Mesenchymal stem cell (in vitro differentiated cells and primary cell): ENCODE measurements at regions not wholly inside any gene's neighbourhood (a gene's known extent, or its start where the extent isn't known, plus 50 kb on each side); places are given as distances from the start of the nearest gene placed in this dataset.

Source experiments
- DNase-seq: peaks from one replicate; pipeline ENCODE4 v3.0.0-alpha.2; 2013
- H2AFZ ChIP-seq: one replicate; pipeline ENCODE4 v1.6.1; 2013; ENCODE audit warnings: low read depth, mild to moderate bottlenecking, control low read depth, inconsistent platforms, low read length, moderate library complexity
- H2AK5ac ChIP-seq: 2 replicates; pipeline ENCODE4 v1.6.1; 2013; ENCODE audit warnings: low read length, moderate library complexity, mild to moderate bottlenecking, inconsistent platforms; ENCODE audit not compliant: severe bottlenecking
- H2BK120ac ChIP-seq: one replicate; pipeline ENCODE4 v1.6.1; 2013; ENCODE audit warnings: low read depth, mild to moderate bottlenecking, inconsistent platforms, low read length, moderate library complexity
- H2BK12ac ChIP-seq, 2 experiments: one replicate each; pipeline ENCODE4 v1.6.1; 2013; ENCODE audit warnings: inconsistent platforms in 2 of 2, low read length in 2 of 2, mild to moderate bottlenecking in 2 of 2, moderate library complexity in 2 of 2, control low read depth in 1 of 2
- H2BK15ac ChIP-seq: one replicate; pipeline ENCODE4 v1.6.1; 2013; ENCODE audit warnings: mild to moderate bottlenecking, low read depth, inconsistent platforms; ENCODE audit not compliant: poor library complexity, severe bottlenecking
- H2BK5ac ChIP-seq: 2 replicates; pipeline ENCODE4 v1.6.1; 2013; ENCODE audit warnings: low read depth, mild to moderate bottlenecking, low read length, control low read depth, inconsistent platforms; ENCODE audit not compliant: poor library complexity, severe bottlenecking
- H3K14ac ChIP-seq, 2 experiments: one replicate each; pipeline ENCODE4 v1.6.1; 2013; ENCODE audit warnings: inconsistent platforms in 2 of 2, low read length in 2 of 2, control low read depth in 1 of 2, mild to moderate bottlenecking in 1 of 2, moderate library complexity in 1 of 2
- H3K18ac ChIP-seq, 2 experiments: one replicate each; pipeline ENCODE4 v1.6.1; 2013; ENCODE audit warnings: inconsistent platforms in 2 of 2, low read length in 2 of 2, control low read depth in 1 of 2, low read depth in 1 of 2, mild to moderate bottlenecking in 1 of 2
- H3K23ac ChIP-seq, 2 experiments: one replicate each; pipeline ENCODE4 v1.6.1; 2013; ENCODE audit warnings: inconsistent platforms in 2 of 2, low read length in 2 of 2, mild to moderate bottlenecking in 2 of 2, moderate library complexity in 2 of 2, control low read depth in 1 of 2
- H3K27ac ChIP-seq: 2 replicates; pipeline ENCODE4 v1.5.1; 2013; ENCODE audit warnings: mild to moderate bottlenecking, moderate library complexity, low read length, control low read depth, inconsistent platforms; ENCODE audit not compliant: poor library complexity, severe bottlenecking
- H3K27me3 ChIP-seq, 2 experiments: 2 replicates each; pipeline versions ENCODE4 v1.6.1 to v1.7.0; 2013; ENCODE audit warnings: low read length in 2 of 2, mild to moderate bottlenecking in 2 of 2, moderate library complexity in 2 of 2, control low read depth in 1 of 2, inconsistent platforms in 1 of 2; ENCODE audit not compliant: control insufficient read depth in 1 of 2, insufficient read depth in 1 of 2
- H3K36me3 ChIP-seq, 2 experiments: 2 replicates each; pipeline versions ENCODE4 v1.6.1 to v1.7.0; 2013; ENCODE audit warnings: low read length in 2 of 2, control low read depth in 1 of 2, inconsistent platforms in 1 of 2, low read depth in 1 of 2, mild to moderate bottlenecking in 1 of 2; ENCODE audit not compliant: insufficient read depth in 2 of 2, control insufficient read depth in 1 of 2
- H3K4ac ChIP-seq, 2 experiments: one replicate each; pipeline ENCODE4 v1.6.1; 2013; ENCODE audit warnings: inconsistent platforms in 2 of 2, low read length in 2 of 2, mild to moderate bottlenecking in 2 of 2, moderate library complexity in 2 of 2, control low read depth in 1 of 2, low read depth in 1 of 2
- H3K4me1 ChIP-seq: 2 replicates; pipeline ENCODE4 v1.6.1; 2013; ENCODE audit warnings: low read depth, low read length, control low read depth; ENCODE audit not compliant: control insufficient read depth, insufficient read depth
- H3K4me2 ChIP-seq: 2 replicates; pipeline ENCODE4 v1.6.1; 2013; ENCODE audit warnings: low read length, mild to moderate bottlenecking, inconsistent platforms; ENCODE audit not compliant: poor library complexity, severe bottlenecking
- H3K4me3 ChIP-seq, 2 experiments: 2 replicates each; pipeline versions ENCODE4 v1.5.1 to v1.7.0; 2013; ENCODE audit warnings: low read length in 2 of 2, mild to moderate bottlenecking in 2 of 2, control low read depth in 1 of 2, low read depth in 1 of 2; ENCODE audit not compliant: insufficient read depth in 1 of 2
- H3K79me1 ChIP-seq: replicated peaks from 2 replicates; pipeline ENCODE4 v1.6.1; 2013; ENCODE audit warnings: mild to moderate bottlenecking, control low read depth, low read length, inconsistent platforms; ENCODE audit not compliant: poor library complexity, severe bottlenecking
- H3K9ac ChIP-seq: 2 replicates; pipeline ENCODE4 v1.7.0; 2013; ENCODE audit warnings: mild to moderate bottlenecking, low read length, moderate library complexity
- H3K9me3 ChIP-seq: 2 replicates; pipeline ENCODE4 v1.7.0; 2013; ENCODE audit warnings: mild to moderate bottlenecking, low read length; ENCODE audit not compliant: control insufficient read depth
- H4K8ac ChIP-seq: one replicate; pipeline ENCODE4 v1.6.1; 2013; ENCODE audit warnings: inconsistent platforms, mild to moderate bottlenecking, low read length, moderate library complexity
- H4K91ac ChIP-seq: one replicate; pipeline ENCODE4 v1.6.1; 2013; ENCODE audit warnings: mild to moderate bottlenecking, low read length, inconsistent platforms
- WGBS: methylation state at CpG from one replicate; pipeline ENCODE4 v1.1.7; 2013; ENCODE audit warnings: mixed read lengths; 5-methylcytosine and 5-hydroxymethylcytosine counted together

DNA sequence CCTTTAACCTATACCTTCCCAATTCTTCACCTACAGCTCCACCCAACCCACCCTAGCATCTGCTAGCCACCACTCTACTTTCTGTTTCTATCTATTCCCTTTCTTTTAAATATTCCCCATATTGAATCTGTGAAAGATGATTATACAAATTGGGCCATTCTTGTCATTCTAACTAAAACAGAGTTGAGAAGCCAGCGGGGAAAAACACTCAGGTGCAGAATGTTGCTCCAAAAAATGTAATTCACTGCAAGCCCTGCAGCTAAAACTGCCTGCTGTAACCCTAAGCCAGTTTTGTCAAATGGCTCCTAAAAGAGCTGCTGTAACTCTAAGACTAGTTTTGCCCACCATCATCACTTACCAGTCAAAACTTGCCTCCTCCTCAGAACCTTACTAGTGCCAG lies 1468.6 kb upstream of the MIR17HG start:
- 49% methylated on average over 1 of the region's 1 CpG for WGBS
- H3K36me3 ChIP-seq: no peaks in the 10 kb centered on the region
- H2BK12ac ChIP-seq: no peak overlapping the region
- no peaks in the 10 kb centered on the region for H3K9me3 ChIP-seq
- no peak overlapping the region for H3K14ac ChIP-seq
- no peak overlapping the region for H3K27ac ChIP-seq
- no peaks in the 10 kb centered on the region for H3K4me1 ChIP-seq
- no peak overlapping the region for H2AK5ac ChIP-seq
- H3K4me2 ChIP-seq: no peak overlapping the region
- no peak overlapping the region for H3K4ac ChIP-seq
- no peak overlapping the region for H3K9ac ChIP-seq
- H2BK15ac ChIP-seq: no peak overlapping the region
- H3K4me3 ChIP-seq: no peak overlapping the region
- H3K18ac ChIP-seq: no peak overlapping the region
- H2BK5ac ChIP-seq: no peak overlapping the region
- H3K79me1 ChIP-seq: no peaks in the 10 kb centered on the region
- H2AFZ ChIP-seq: no peak overlapping the region
- H3K27me3 ChIP-seq: no peaks in the 10 kb centered on the region
- no peak overlapping the region for H4K91ac ChIP-seq
- H4K8ac ChIP-seq: no peak overlapping the region
- no peak for DNase-seq
- H2BK120ac ChIP-seq: no peak overlapping the region
- H3K23ac ChIP-seq: no peak overlapping the region

DNA sequence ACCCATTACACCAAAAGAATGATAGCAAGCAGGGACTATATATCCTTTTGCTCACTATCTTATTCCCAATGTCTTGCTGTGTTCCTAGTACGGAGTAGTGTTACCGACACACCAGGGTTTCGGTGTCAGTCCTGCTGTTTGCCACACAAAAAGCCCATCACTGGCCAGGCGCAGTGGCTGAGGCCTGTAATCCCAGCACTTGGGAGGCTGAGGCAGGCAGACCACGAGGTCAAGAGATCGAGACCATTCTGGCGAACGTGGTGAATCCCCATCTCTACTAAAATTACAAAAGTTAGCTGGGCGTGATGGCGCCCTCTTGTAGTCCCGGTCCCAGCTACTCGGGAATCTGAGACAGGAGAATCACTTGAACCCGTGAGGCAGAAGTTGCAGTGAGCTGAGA lies 1467.3 kb upstream of the MIR17HG start:
- Histone ChIP-seq H3K79me1 (no peaks in the 10 kb centered on the region), H3K36me3 (no peaks in the 10 kb centered on the region)
- WGBS: 95% methylated on average over 13 of the region's 13 CpGs

DNA sequence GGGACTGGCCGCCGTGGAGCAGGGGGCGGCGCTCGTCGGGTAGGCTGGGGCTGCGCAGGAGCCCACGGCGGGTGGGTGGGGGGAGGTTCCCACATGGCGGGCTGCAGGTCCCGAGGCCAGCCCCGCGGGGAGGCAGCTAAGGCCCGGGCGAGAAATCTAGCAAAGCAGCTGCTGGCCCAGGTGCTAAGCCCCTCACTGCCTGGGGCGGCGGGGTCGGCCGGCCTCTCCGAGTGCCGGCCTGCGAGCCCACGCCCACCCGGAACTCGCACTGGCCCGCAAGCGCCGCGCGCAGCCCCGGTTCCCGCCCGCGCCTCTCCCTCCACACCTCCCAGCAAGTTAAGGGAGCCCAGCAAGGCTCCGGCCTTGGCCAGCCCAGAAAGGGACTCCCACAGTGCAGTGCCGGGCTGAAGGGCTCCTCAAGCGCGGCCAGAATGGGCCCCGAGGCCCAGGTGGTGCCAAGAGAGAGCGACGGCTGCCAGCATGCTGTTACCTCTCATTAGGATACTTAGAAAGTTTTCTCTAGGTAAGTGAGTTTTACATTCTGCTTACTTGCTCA lies 1463.5 kb upstream of the MIR17HG start:
- WGBS: 95% methylated on average over 39 of the region's 41 CpGs
- Histone ChIP-seq H3K4me1 (no peaks in the 10 kb centered on the region), H3K14ac (no peak overlapping the region), H3K27ac (no peak overlapping the region), H4K91ac (no peak overlapping the region), H3K4me2 (no peak overlapping the region), H3K23ac (no peak overlapping the region), H2BK5ac (no peak overlapping the region), H3K36me3 (no peaks in the 10 kb centered on the region), H3K18ac (no peak overlapping the region), H3K27me3 (no peaks in the 10 kb centered on the region), H3K79me1 (no peaks in the 10 kb centered on the region), H4K8ac (no peak overlapping the region), H2BK12ac (no peak overlapping the region), H2AFZ (no peak overlapping the region), H3K4ac (no peak overlapping the region), H3K4me3 (no peak overlapping the region), H2AK5ac (no peak overlapping the region), H3K9ac (no peak overlapping the region), H2BK15ac (no peak overlapping the region), H2BK120ac (no peak overlapping the region), H3K9me3 (no peaks in the 10 kb centered on the region)
- DNase-seq: no peak

More for the DNA sequence above, 1467.3 kb upstream of the MIR17HG start:
- Histone ChIP-seq H3K4me2 (no peak overlapping the region), H3K4ac (no peak overlapping the region), H2BK12ac (no peak overlapping the region), H3K4me1 (no peaks in the 10 kb centered on the region), H2AK5ac (no peak overlapping the region), H3K9ac (no peak overlapping the region), H2BK15ac (no peak overlapping the region), H3K23ac (no peak overlapping the region), H2BK120ac (no peak overlapping the region), H3K4me3 (no peak overlapping the region), H3K27me3 (no peaks in the 10 kb centered on the region), H2AFZ (no peak overlapping the region), H4K8ac (no peak overlapping the region), H2BK5ac (no peak overlapping the region), H3K14ac (no peak overlapping the region), H3K9me3 (no peaks in the 10 kb centered on the region), H4K91ac (no peak overlapping the region), H3K27ac (no peak overlapping the region), H3K18ac (no peak overlapping the region)
- no peak for DNase-seq

DNA sequence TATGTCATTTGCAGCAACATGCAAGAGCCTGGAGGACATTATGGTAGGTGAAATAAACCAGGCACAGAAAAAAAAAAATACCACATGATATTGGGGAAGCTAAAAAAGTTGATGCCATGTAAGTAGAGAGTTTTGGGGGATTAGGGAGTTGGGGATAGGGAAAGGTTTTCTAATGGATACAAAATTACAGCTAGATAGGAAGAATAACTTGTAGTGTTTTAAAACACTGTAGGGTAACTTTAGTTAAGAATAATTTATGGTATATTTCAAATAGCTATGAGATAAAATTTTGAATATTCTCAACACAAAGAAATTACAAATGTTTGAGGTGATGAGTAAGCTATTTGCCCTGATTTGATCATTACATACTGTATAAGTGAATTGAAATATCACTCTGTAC lies 1456.7 kb upstream of the MIR17HG start:
- no peak for DNase-seq
- Histone ChIP-seq H2BK120ac (no peak overlapping the region), H4K91ac (no peak overlapping the region), H3K4me2 (no peak overlapping the region), H3K27ac (no peak overlapping the region), H2BK12ac (no peak overlapping the region), H3K9ac (no peak overlapping the region), H3K79me1 (no peaks in the 10 kb centered on the region), H2AK5ac (no peak overlapping the region), H3K4ac (no peak overlapping the region), H3K36me3 (no peaks in the 10 kb centered on the region), H3K27me3 (no peaks in the 10 kb centered on the region), H2AFZ (no peak overlapping the region), H3K4me3 (no peak overlapping the region), H3K23ac (no peak overlapping the region), H3K9me3 (no peaks in the 10 kb centered on the region), H3K18ac (no peak overlapping the region), H2BK15ac (no peak overlapping the region), H3K4me1 (no peaks in the 10 kb centered on the region), H3K14ac (no peak overlapping the region), H4K8ac (no peak overlapping the region), H2BK5ac (no peak overlapping the region)
